ENCODE measurements at regions not wholly inside any gene's neighbourhood (a gene's known extent, or its start where the extent isn't known, plus 50 kb on each side); places are given as distances from the start of the nearest gene placed in this dataset.

DNA sequence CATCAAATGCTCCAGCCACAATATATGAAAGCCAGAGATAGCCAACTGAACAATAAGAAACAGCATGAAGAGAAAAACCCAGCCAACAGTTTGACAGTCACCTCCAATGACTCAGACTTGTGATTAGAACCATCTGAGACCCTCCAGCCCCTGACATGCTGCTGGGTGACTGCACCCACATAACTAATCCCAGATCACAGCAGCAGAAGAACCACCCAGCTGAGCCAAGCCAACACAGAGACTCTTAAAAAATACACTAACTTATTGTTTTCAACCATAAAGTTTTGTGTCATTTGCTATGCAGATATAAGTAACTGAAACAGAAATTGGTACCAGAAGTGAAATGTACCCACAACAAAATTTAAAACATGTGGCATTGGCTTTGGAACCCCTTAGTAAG lies 314.3 kb upstream of the DYNLRB2 start:
- TF ChIP-seq, protein P1, sequence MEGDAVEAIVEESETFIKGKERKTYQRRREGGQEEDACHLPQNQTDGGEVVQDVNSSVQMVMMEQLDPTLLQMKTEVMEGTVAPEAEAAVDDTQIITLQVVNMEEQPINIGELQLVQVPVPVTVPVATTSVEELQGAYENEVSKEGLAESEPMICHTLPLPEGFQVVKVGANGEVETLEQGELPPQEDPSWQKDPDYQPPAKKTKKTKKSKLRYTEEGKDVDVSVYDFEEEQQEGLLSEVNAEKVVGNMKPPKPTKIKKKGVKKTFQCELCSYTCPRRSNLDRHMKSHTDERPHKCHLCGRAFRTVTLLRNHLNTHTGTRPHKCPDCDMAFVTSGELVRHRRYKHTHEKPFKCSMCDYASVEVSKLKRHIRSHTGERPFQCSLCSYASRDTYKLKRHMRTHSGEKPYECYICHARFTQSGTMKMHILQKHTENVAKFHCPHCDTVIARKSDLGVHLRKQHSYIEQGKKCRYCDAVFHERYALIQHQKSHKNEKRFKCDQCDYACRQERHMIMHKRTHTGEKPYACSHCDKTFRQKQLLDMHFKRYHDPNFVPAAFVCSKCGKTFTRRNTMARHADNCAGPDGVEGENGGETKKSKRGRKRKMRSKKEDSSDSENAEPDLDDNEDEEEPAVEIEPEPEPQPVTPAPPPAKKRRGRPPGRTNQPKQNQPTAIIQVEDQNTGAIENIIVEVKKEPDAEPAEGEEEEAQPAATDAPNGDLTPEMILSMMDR (IDR thresholded peaks at IDR 0.05): no peak
- TF ChIP-seq EZH2 (IDR thresholded peaks at IDR 0.05; ENCODE audit: borderline replicate concordance, insufficient read depth, low read depth, low read length, poor library complexity, severe bottlenecking): no peak
